ES-I3 (cell line): ENCODE measurements at regions not wholly inside any gene's neighbourhood (a gene's known extent, or its start where the extent isn't known, plus 50 kb on each side); places are given as distances from the start of the nearest gene placed in this dataset.
A peak's percentile ranks its signal among the peaks of the same experiment; 100 is the strongest.

Experiments used
- H3K36me3 ChIP-seq: 2 replicates; pipeline ENCODE4 v1.6.1; 2013; ENCODE audit warnings: mild to moderate bottlenecking, low read length, control low read depth, moderate library complexity; ENCODE audit not compliant: insufficient read depth
- H3K4me1 ChIP-seq: 2 replicates; pipeline ENCODE4 v1.6.1; 2013; ENCODE audit warnings: mild to moderate bottlenecking, control low read depth, low read length; ENCODE audit not compliant: insufficient read depth
- H3K9ac ChIP-seq: 2 replicates; pipeline ENCODE4 v1.6.1; 2013; ENCODE audit warnings: low read depth, mild to moderate bottlenecking, low read length, moderate library complexity
- H3K9me3 ChIP-seq: 2 replicates; pipeline ENCODE4 v1.6.1; 2013; ENCODE audit warnings: mild to moderate bottlenecking, low read length, moderate library complexity; ENCODE audit not compliant: control insufficient read depth, insufficient read depth

GRCh38 chr4:153146961-153147360 lies 57.3 kb upstream of the TRIM2 start:
- Histone ChIP-seq H3K4me1 (peaks cover 28% of the 10 kb centered on the region), H3K9me3 (no peaks in the 10 kb centered on the region), H3K9ac (no peak overlapping the region), H3K36me3 (no peaks in the 10 kb centered on the region)

GRCh38 chr4:153148791-153149190 lies 55.5 kb upstream of the TRIM2 start:
- no peak overlapping the region for H3K9ac ChIP-seq
- no peaks in the 10 kb centered on the region for H3K36me3 ChIP-seq
- no peaks in the 10 kb centered on the region for H3K9me3 ChIP-seq
- peaks cover 21% of the 10 kb centered on the region for H3K4me1 ChIP-seq

- Histone ChIP-seq H3K4me1 (peaks cover 15% of the 10 kb centered on the region), H3K9me3 (no peaks in the 10 kb centered on the region), H3K36me3 (no peaks in the 10 kb centered on the region), H3K9ac (peak overlapping the region; percentile 51; the same call in 1 of the 2 replicates)
These were observed 52.4 kb upstream of the TRIM2 start for GRCh38 chr4:153151535-153152455.

- H3K4me1 ChIP-seq = peaks cover 8% of the 10 kb centered on the region
- H3K9ac ChIP-seq = peak overlapping the region; percentile 51
- no peaks in the 10 kb centered on the region for H3K9me3 ChIP-seq
- no peaks in the 10 kb centered on the region for H3K36me3 ChIP-seq
These were observed 51.5 kb upstream of the TRIM2 start for GRCh38 chr4:153152501-153153338.

GRCh38 chr4:153153339-153153871 lies 50.8 kb upstream of the TRIM2 start:
- Histone ChIP-seq H3K36me3 (no peaks in the 10 kb centered on the region), H3K4me1 (peaks cover 8% of the 10 kb centered on the region), H3K9ac (peak overlapping the region; percentile 51)

GRCh38 chr4:153154007-153154975 lies 50.0 kb upstream of the TRIM2 start:
- Histone ChIP-seq H3K36me3 (no peaks in the 10 kb centered on the region), H3K9ac (peak overlapping the region; percentile 51; the same call in 1 of the 2 replicates), H3K4me1 (peaks cover 8% of the 10 kb centered on the region), H3K9me3 (no peaks in the 10 kb centered on the region)

More at GRCh38 chr4:153153339-153153871, 50.8 kb upstream of the TRIM2 start:
- no peaks in the 10 kb centered on the region for H3K9me3 ChIP-seq
